Prostate gland (tissue), 2 donors: ENCODE measurements at regions not wholly inside any gene's neighbourhood (a gene's known extent, or its start where the extent isn't known, plus 50 kb on each side); places are given as distances from the start of the nearest gene placed in this dataset.
"Not testable (repeated sequence)": the region's sequence is repeated elsewhere in the genome, so short reads cannot be mapped to it uniquely, and the experiment has no call there.

Experiments
- DNase-seq: peaks from one replicate; pipeline ENCODE4 v3.0.0-alpha.2; 2019; ENCODE audit warnings: low spot score
- H3K27ac ChIP-seq, 2 donors: fragments of 200-600 bp; sonication (generic); 2 replicates each; pipeline ENCODE4 v1.5.1; 2017 to 2019
- H3K27me3 ChIP-seq: fragments of 200-600 bp; sonication (generic); replicated peaks from 2 replicates; pipeline ENCODE4 v1.5.1; 2019; ENCODE audit not compliant: insufficient read depth
- H3K36me3 ChIP-seq, 2 donors: fragments of 200-600 bp; sonication (generic); 1 replicate in 1 of 2; 2 replicates in 1 of 2; pipeline versions ENCODE4 v1.5.1 to v1.8.1; 2017 to 2019
- H3K4me1 ChIP-seq: fragments of 200-600 bp; sonication (generic); replicated peaks from 2 replicates; pipeline ENCODE4 v1.5.1; 2019
- H3K4me3 ChIP-seq, 2 donors: fragments of 200-600 bp; sonication (generic); 2 replicates each; pipeline ENCODE4 v1.5.1; 2017 to 2019
- H3K9me3 ChIP-seq: fragments of 200-600 bp; sonication (generic); 2 replicates; pipeline ENCODE4 v1.5.1; 2017
- POLR2A ChIP-seq: fragments of 450-650 bp; IDR thresholded peaks from one replicate; pipeline ENCODE4 v1.6.1; 2016; ENCODE audit warnings: antibody characterized with exemption, mild to moderate bottlenecking
- POLR2AphosphoS5 ChIP-seq: sonication (generic); formaldehyde crosslinking; IDR thresholded peaks from one replicate; pipeline ENCODE4 v1.6.1; 2017; ENCODE audit warnings: antibody characterized with exemption
- WGBS: methylation state at CpG from one replicate; pipeline ENCODE4 v1.1.5; 2018; 5-methylcytosine and 5-hydroxymethylcytosine counted together
- intact Hi-C: fragments of 100-400 bp; cut with DNase I; formaldehyde crosslinking; loops from one replicate; pipeline ENCODE4 v1.14.2; 2022
- TF ChIP-seq, protein P1 (sequence below), 4 experiments: fragments of 200-600 bp in 2 of 4; fragments of 450-650 bp in 2 of 4; sonication (generic) in 2 of 4; IDR thresholded peaks; 1 replicate in 3 of 4; 2 replicates in 1 of 4; pipeline ENCODE4 v1.5.1; 2016 to 2019; ENCODE audit warnings: antibody characterized with exemption in 4 of 4, mild to moderate bottlenecking in 2 of 4, moderate library complexity in 2 of 4

DNA sequence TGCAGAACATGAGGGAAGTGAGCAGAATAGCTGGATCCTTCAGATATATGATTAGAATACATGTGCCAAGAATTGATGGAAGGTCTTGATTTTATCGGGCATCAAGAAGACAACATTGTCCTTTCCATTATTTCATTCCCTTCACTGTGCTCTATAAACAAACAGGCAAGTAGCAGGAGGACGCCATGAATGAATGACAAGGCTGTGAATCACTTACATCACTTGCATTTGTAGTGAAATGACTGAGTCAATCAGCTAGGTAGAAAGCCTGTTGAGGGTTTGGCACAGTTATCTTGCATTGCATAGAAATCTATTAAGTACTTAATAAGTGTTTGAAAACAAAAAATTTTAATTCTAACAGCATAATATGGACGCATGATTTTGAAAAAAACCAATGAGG lies 548.8 kb upstream of the IZUMO3 start:
- H3K9me3 ChIP-seq: no peaks in the 10 kb centered on the region
- intact Hi-C loops: no loop called here
- H3K27me3 ChIP-seq: no peaks in the 10 kb centered on the region
- no peak overlapping the region for H3K27ac ChIP-seq
- no peak for DNase-seq
- H3K4me3 ChIP-seq: no peak overlapping the region
- TF ChIP-seq POLR2A (no peak), POLR2AphosphoS5 (no peak)
- TF ChIP-seq, protein P1, sequence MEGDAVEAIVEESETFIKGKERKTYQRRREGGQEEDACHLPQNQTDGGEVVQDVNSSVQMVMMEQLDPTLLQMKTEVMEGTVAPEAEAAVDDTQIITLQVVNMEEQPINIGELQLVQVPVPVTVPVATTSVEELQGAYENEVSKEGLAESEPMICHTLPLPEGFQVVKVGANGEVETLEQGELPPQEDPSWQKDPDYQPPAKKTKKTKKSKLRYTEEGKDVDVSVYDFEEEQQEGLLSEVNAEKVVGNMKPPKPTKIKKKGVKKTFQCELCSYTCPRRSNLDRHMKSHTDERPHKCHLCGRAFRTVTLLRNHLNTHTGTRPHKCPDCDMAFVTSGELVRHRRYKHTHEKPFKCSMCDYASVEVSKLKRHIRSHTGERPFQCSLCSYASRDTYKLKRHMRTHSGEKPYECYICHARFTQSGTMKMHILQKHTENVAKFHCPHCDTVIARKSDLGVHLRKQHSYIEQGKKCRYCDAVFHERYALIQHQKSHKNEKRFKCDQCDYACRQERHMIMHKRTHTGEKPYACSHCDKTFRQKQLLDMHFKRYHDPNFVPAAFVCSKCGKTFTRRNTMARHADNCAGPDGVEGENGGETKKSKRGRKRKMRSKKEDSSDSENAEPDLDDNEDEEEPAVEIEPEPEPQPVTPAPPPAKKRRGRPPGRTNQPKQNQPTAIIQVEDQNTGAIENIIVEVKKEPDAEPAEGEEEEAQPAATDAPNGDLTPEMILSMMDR (IDR thresholded peaks at IDR 0.05): no peak
- 85% methylated on average over 3 of the region's 3 CpGs for WGBS
- H3K36me3 ChIP-seq: no peaks in the 10 kb centered on the region
- H3K4me1 ChIP-seq: no peaks in the 10 kb centered on the region

DNA sequence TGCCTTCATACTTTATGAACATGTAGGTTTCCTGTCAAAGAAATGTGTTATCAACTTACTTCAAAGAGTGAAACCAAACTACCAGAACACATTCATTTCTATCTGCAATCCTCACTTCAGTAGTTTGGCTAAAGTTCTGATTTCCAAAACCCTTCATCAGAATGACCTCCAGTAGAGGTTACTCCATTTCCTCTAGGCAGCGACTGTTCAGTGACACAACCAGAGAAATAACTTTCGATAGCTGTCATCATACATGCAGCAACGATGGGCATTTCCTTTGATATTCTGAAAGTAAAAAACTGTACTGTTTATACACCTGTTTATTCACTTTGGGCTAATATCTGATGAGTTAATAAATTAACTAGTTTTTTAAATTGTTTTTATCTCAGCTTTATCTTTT lies 532.5 kb upstream of the IZUMO3 start:
- intact Hi-C loops: no loop called here
- H3K36me3 ChIP-seq: no peaks in the 10 kb centered on the region
- WGBS: 91% methylated on average over 3 of the region's 3 CpGs
- no peak for DNase-seq
- no peaks in the 10 kb centered on the region for H3K27me3 ChIP-seq
- no peak overlapping the region for H3K27ac ChIP-seq
- TF ChIP-seq POLR2A: no peak
- no peak for TF ChIP-seq POLR2AphosphoS5
- TF ChIP-seq, protein P1 (IDR thresholded peaks at IDR 0.05): no peak
- no peaks in the 10 kb centered on the region for H3K9me3 ChIP-seq
- H3K4me1 ChIP-seq: no peaks in the 10 kb centered on the region
- H3K4me3 ChIP-seq: no peak overlapping the region

DNA sequence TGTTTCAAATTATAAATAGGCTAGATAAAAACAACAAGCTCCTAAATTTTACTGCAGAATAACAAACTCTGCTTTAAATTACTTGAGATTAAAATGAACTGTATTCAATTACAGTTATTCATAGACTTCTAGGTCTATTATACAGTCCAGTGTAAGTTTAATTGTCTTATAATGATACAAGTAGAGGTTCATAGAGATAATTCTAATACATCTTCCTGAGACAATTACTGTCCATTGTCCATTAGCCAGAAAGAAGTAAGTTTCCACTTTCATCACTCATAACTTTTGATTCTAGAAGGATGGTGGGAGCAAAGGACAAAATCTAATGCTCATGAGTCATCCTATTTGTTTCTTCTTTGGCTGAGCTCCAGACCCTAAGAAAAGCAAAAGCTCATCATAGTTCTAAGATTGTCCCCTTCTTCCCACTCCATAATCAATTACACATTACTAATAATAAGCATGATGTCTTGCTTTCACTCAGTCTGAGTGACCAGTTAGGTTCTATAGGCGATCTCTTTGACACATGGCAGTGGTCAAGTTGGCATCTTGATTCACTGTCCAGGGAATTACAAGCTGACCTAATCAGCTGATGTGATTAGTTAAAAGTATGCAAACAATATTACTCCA lies 502.5 kb upstream of the IZUMO3 start:
- Histone ChIP-seq H3K4me1 (no peaks in the 10 kb centered on the region), H3K27me3 (no peaks in the 10 kb centered on the region), H3K27ac (no peak overlapping the region), H3K36me3 (no peaks in the 10 kb centered on the region), H3K4me3 (no peak overlapping the region), H3K9me3 (no peaks in the 10 kb centered on the region)
- intact Hi-C loops: no loop called here
- DNase-seq: no peak
- TF ChIP-seq, protein P1 (IDR thresholded peaks at IDR 0.05): no peak
- TF ChIP-seq POLR2AphosphoS5 (no peak), POLR2A (no peak)
- WGBS: 84% methylated on average over 1 of the region's 1 CpG

DNA sequence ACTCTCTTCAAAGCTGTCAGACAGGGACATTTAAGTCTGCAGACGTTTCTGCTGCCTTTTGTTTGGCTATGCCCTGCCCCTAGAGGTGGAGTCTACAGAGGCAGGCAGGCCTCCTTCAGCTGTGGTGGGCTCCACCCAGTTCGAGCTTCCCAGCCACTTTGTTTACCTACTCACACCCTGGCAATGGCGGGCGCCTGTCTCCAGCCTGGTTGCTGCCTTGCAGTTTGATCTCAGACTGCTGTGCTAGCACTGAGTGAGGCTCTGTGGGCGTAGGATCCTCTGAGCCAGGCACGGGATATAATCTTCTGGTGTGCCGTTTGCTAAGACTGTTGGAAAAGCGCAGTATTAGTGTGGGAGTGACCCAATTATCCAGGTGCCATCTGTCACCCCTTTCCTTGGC lies 499.8 kb upstream of the IZUMO3 start:
- DNase-seq, H3K27me3 ChIP-seq, H3K9me3 ChIP-seq, H3K4me1 ChIP-seq, H3K36me3 ChIP-seq, H3K4me3 ChIP-seq, intact Hi-C loops, H3K27ac ChIP-seq: not testable (repeated sequence)
- WGBS: 78% methylated on average over 8 of the region's 8 CpGs

DNA sequence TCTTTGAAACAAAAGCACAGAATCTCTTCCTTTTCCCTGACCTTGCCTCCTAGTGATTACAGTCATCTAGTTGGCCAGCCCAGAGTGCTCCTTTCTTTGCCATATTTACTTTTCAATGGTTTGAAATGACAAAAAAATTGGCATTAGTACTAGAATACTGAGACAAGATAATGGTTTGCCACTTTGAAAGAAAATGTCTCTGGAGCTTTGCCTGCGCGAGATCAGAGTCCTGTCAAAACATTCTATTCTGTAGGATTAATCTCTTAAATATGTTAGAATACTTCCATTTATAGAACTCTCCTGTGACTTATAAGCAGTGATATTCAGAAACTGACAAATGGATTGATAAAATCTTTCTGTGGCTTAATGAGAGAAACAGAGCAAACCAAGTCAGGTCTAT lies 484.0 kb upstream of the IZUMO3 start:
- Histone ChIP-seq H3K36me3 (no peaks in the 10 kb centered on the region), H3K4me3 (no peak overlapping the region), H3K27me3 (no peaks in the 10 kb centered on the region), H3K27ac (no peak overlapping the region), H3K9me3 (no peaks in the 10 kb centered on the region), H3K4me1 (no peaks in the 10 kb centered on the region)
- intact Hi-C loops: no loop called here
- no peak for TF ChIP-seq POLR2A
- TF ChIP-seq, protein P1 (IDR thresholded peaks at IDR 0.05): no peak
- TF ChIP-seq POLR2AphosphoS5: no peak
- DNase-seq: no peak
- WGBS: 88% methylated on average over 2 of the region's 2 CpGs
